C4-2B (cell line): ENCODE measurements at regions not wholly inside any gene's neighbourhood (a gene's known extent, or its start where the extent isn't known, plus 50 kb on each side); places are given as distances from the start of the nearest gene placed in this dataset.

Source experiments
- ZFX ChIP-seq: fragments of 450-650 bp; IDR thresholded peaks from 2 replicates; pipeline ENCODE4 v1.6.1; 2017
- TF ChIP-seq, protein P1 (sequence below): fragments of 450-650 bp; conservative IDR thresholded peaks from 2 replicates; pipeline ENCODE4 v1.5.1; 2017; ENCODE audit warnings: mild to moderate bottlenecking

DNA sequence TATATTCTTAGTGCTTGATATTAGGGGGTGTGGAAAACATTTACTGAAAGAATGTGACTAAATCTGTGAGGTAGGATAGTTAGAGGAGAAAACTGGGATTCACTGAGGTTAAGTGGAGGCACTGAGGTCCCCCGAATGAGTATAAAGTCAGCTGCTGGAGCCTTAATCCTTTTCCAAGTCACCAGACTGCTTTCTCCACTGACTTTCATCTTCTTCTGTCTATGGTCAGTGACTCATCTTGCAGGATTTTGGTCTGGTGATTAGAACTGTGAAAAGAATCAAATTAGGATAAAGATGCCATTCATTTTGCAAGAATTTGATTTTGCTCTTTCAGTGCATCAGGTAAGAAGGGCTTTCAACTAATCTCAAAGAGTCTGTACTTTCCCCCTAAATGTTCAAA lies 89.3 kb upstream of the ALDH1A1 start:
- TF ChIP-seq, protein P1, sequence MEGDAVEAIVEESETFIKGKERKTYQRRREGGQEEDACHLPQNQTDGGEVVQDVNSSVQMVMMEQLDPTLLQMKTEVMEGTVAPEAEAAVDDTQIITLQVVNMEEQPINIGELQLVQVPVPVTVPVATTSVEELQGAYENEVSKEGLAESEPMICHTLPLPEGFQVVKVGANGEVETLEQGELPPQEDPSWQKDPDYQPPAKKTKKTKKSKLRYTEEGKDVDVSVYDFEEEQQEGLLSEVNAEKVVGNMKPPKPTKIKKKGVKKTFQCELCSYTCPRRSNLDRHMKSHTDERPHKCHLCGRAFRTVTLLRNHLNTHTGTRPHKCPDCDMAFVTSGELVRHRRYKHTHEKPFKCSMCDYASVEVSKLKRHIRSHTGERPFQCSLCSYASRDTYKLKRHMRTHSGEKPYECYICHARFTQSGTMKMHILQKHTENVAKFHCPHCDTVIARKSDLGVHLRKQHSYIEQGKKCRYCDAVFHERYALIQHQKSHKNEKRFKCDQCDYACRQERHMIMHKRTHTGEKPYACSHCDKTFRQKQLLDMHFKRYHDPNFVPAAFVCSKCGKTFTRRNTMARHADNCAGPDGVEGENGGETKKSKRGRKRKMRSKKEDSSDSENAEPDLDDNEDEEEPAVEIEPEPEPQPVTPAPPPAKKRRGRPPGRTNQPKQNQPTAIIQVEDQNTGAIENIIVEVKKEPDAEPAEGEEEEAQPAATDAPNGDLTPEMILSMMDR, result no peak
- TF ChIP-seq ZFX, result no peak
